Fibroblast of gingiva (primary cell): ENCODE measurements at regions not wholly inside any gene's neighbourhood (a gene's known extent, or its start where the extent isn't known, plus 50 kb on each side); places are given as distances from the start of the nearest gene placed in this dataset.

Source experiments
- DNase-seq: peaks from one replicate; pipeline ENCODE4 v3.0.0-alpha.2; 2011; ENCODE audit warnings: low read depth

DNA sequence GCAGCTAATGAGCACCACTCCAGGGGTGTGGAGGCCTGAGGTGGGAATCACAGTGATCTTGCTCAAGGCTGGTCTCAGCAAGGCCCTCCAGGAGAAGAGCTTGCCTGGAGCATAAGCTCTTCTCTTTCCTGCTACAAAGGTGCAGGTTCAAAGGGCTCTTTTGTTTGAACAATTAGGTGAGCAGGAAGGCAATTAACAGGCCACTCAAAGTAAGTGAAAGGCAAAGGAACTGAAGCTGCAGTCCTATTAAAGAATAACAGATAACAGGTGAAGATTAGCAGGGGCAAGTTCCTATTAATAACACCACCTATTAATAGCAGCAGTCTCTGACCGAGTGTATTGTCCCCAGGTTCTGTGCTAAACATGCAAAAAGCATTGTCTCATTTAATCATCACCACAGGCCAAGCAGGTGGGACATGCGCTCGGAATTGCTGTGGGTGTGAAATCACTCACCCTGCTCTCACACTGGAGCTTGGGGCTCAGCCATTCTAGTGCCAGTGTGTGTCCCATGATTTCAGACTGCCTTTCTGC lies 113.8 kb downstream of the RHOU start:
- no peak for DNase-seq

DNA sequence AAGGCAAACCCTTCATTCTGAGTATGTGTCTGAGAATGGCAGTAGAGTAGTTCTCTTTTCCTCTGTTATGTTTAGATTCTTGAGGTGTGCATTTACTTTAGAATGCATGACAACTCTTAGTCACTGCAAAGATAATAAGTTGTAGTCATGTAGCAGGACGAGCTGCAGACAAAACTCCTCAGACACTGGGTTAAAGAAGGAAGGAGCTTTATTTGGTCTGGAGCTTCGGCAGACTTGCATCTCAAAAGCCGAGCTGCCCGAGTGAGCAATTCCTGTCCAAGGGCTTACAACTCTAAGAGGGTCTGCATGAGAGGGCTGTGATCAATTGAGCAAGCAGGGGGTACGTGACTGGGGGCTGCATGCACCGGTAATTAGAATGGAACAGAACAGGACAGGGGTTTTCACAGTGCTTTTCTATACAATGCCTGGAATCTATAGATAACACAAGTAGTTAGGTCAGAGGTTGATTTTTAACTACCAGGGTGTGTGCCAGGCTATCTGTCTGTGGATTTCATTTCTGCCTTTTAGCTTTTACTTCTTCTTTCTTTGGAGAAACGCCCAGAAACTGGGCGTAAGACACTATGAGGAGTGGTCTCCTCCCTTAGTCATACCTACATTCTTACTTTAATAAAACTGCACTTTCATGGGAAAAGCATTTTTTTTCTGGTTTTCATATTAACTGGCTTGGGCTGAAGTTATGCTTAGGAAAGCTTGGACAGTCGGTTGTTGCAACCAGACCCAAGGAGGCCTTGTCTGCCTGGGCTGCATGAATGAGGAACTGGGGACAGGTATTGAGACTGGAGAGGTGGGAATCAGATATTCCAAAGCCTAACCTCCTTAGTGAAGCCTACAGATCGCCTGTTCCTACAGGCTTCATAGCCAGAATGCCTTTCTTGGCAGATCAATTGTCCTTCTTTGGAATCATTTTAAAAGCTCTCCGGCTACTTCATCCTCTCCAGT lies 115.1 kb downstream of the RHOU start:
- no peak for DNase-seq

DNA sequence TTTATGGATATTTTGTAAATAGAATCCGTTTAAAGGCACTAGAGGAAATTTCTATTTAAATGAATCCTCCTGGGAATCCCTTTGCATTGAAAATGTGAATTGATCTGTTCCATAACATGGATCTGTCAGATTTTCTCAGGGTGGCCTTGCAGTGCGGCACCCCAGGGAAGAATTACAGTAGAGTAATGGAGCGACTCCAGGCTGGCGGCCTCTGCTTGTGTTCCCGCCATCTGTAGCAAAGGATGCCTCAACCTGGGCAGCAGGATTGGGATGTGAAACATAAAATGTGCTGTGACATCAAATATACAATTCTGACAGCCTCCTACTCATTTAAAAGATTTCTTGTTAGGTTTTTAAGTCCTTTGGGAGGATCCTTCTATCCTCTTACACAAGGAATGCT lies 115.9 kb downstream of the RHOU start:
- no peak for DNase-seq

DNA sequence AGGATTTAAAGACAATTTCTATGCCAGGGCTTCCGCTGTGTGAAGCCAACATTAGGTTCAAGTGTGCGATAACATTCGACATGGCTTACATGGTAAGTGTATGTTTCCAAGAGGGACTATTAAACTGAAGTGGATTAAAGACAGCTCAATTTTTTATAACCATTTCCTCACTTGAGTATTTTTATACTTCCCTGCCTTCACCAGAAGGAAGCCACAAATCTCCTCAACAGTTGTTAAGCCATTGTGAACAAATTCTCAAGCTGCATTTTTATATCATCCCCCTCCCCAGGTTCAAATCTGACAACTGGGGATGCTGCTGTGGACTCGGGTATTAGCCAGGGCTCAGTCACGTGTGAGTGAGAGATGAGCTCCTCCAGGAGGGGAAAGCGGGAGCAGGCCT lies 116.3 kb downstream of the RHOU start:
- no peak for DNase-seq

DNA sequence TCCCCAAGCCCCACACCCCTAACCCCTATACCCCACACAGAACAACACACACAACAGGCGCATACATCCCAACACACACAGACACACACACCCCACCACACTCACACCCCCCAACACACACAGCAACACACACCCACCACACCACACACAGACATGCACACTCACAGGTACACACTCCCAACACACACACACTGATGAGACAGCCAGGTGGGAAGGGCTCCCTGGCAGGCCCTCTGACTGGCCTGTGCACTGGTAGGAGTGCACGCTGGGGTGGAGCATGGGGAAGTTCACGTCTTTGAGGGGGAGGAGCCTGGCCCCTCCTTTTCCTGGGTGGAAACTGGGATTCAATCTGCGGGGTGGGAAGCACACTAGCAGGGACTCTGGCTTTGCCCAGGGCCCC lies 116.7 kb downstream of the RHOU start:
- no peak for DNase-seq

DNA sequence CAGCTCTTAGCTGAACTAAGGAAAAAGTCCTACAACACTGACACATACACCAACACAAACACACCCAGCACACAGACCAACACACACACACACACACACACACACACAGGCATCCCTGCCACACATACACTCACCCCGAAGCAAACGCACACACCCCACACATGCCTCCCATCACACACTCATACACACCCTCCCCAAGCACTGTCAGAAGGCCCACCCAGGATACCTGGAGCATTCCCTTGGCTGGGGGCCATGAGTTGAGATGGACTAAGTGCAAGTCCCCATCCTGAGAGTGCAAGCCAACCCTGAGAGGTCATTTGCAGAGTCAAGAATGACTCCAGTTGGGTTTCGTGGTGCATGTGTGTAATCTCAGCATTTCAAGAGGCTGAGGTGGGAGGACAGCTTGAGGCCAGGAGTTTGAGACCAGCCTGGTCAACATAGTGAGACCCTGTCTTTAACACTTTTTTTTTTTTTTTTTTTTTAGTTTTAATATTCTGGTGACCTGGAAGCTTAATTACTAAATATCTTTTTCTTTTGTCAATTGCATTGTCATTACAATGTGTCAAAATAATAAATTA lies 117.3 kb downstream of the RHOU start:
- DNase-seq = no peak

DNA sequence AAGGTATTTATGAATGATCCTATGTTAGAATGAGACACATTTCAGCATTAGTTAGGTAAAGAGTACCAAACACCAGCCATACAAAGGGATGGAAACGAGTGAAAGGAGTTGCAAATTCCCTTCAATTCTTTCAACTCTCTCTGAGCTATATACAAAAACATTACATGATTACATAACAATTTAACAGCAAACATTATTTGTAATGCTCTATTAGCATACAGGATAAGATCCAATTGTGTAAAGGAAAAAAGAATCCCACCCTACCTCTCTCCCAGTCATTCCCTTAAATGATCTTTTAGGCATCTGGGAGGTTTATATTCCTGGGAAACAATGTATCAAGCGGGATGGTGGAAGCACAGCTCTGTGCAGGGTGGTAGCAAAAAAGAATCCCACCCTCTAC lies 117.9 kb downstream of the RHOU start:
- DNase-seq = no peak

DNA sequence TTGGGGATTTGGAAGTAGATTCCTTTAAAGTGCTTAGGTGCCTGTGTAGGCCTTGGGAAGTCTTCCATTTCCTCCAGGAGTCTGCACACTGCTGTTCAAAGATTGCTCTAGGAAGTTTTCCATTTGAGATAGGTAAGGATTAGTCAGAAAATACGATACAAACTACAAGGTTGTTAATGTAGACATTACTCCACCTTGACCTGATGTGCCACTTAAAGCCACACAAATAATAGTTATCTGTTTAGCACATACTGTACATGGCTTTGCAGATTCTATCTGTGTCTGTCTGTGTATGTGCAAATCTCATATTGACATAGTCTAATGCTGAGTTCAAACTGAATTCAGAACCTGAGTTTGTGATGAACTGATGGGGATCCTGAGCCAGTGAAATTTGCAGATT lies 118.4 kb downstream of the RHOU start:
- DNase-seq = no peak

DNA sequence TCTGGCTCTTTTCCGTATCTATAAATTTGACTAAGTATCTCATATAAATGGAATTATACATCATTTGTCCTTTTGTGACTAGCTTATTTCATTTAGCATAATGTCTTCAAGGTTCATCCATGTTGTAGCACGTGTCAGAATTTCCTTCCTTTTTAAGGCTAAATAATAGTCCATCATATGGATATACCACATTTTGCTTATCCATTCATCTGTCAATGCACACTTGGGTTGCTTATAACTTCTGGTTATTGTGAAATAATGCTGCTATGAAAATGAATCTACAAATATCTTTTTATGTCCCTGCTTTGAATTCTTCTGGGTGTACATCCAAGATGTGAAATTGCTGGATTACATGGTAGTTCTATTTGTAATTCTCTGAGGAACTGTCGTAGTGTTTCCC lies 119.6 kb downstream of the RHOU start:
- DNase-seq = no peak

DNA sequence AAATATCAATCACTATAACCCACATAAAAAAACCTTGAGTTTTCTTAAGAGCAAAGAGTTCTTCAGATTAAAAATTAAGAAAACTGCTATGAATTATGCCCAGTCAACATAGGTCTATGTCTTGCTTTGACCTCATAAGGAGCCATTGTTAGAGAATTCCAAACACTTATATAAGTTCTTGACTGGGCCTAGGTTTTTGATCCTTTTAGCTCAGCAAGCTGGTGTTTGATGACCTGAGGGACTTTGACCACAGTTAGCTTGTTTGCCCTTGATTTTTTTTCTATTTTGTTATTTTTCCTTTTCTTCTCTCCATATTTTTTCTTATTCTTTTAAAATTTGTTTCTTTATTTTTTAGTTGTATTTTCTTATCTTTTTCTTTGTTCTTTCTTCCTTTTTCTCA lies 122.3 kb downstream of the RHOU start:
- no peak for DNase-seq

DNA sequence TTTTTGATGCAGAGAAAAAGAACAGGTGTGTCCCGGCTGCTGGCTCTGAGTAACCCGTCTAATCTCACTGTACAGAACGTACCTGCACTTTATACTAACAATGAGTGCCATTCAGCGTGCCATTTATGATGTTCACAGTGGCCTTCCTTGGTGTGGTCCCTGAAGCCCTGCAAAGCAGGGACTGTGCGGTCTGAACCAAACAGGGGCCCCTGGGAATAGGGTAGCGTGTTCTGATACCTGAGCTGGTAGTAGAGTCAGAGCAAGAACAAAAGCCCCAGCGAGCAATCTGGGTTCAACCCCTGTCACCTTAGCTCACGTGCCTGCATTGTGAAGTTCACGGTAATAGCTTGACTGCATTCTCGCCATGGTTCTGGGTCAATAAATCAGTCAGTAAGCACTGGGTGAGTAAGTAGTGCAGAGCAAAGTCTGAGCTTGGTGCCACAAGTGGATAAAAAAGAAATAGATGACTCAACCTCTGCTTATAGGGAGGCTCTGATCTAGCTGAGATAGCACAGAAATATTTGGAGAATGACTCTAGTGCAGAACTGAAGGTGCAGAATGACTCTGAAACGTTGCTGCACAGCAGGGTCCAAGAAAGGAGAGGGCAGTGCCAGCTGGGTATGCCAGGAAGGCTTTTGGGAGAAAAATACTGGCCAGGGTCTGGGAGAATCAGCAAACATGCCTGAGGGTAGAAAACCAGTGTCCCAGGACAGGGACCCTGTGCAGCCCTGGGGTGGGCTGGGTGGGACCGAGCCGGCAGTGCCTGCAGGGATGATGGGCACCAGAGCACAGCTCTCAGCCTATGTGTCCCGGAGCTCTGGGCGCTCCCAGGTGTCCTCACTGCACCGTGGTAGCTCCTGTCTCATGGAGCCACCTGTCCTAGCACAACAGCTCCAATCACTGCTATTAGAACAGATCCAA lies 125.9 kb downstream of the RHOU start:
- no peak for DNase-seq

DNA sequence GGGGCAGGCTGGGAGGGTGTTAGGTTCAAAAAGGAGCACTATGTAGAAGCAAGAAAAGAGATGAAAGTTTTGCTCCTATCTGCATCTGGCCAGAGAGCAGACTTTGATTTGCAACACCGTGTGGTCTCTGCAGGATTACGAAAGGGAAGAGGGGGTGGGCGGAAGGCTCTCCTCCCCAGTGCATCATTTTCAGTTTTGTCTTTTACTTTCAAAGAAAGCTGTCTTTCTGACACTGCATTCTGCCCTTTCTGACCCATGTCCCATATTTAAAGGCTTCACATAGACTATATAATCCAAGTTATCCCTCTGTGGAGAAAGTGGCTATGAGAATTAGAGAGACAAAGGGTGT lies 126.5 kb downstream of the RHOU start:
- DNase-seq = no peak

DNA sequence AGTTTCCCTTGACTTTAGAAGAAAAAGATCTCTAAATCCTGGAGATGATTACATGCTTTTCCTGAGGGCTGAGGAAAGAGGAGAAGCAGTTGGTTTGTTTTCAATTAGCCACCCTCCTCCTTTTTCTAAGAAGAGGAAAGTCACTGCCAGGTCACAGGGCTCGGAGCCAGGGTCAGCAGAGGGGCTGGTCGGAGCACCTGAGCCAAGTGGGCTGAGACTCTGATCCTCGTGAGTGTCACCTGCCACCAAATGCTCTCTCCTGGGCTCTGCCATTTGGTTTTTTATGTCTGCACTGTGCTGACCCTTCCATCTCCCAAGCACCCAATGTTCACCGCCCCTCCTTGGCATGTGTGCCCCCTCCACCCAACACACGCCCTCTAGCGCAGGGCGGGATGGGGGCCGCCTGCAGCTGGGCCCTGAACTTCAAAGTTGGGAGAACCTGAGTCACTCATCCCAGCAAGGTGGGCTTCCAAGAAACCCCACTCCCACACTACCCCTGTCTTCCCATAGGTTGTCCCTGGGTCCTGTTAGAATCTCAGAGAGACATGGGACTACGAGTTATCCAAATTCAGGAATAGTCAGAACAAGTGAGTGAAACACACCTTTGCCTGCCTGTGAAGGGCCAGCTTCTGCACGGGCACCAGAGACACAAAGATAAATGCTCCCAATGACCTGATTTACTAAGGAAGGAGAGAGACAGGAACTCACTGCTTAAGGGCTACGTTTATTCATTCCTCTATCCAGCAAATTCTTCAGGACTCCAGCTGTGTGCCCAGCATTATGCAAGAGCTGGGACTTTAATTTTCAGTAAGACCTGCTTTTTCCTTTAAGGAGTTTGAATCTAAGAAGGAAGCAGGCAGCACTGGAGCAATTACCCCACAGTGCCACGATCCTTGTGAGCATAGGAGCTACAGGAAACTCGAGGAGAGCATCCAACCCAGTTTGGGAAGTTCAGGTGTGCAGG lies 127.5 kb downstream of the RHOU start:
- DNase-seq = no peak

DNA sequence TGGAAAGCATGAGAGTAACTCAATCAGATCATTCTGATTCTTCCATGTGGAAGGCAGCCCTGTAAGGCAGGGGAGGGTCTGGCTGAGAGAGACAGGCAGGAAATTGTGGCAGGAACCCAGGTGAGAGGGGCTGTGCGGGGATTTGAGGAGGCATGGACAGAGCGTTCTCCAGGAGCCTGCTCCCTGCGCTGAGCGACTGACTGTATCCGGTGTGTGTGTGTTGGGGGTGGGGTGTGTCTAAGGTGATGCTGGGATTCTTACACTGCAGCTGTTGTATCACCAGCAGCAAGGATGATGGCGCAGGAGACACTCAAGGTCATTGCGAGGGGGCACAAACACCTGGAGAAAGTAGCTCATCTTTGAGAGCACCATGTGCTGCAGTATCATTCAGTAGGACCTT lies 128.5 kb downstream of the RHOU start:
- no peak for DNase-seq

DNA sequence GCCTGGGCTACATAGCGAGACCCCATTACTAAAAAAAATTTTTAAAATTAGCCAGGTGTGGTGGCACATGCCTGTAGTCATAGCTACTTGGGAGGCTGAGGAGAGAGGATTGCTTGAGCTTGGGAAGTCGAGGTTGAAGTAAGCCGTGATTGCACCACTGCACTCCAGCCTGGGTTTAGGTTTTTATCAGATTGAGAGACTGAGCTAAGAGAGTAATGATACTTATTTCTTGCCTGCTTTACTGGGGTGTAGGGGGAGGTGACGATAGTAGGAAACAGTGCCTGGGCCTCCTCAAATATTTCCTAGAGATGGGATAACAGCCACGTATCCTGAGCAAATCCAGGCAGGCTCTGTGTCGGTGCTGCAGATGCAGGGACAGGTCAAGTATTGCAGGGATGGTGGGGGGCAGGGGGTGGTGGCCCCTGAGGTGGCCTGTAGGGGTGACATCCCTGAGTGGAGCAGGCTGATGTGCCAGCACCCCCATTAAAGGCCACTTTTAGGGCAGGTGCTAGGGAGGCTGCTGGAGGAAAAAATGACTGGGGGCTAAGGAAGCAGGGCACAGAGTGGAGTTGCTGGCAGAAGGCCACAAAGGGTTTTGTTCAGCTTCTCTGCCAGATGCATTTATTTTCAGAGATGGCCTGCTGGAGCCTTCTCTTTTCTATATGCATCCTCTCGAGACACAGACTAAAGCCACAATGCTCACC lies 130.5 kb downstream of the RHOU start:
- no peak for DNase-seq

DNA sequence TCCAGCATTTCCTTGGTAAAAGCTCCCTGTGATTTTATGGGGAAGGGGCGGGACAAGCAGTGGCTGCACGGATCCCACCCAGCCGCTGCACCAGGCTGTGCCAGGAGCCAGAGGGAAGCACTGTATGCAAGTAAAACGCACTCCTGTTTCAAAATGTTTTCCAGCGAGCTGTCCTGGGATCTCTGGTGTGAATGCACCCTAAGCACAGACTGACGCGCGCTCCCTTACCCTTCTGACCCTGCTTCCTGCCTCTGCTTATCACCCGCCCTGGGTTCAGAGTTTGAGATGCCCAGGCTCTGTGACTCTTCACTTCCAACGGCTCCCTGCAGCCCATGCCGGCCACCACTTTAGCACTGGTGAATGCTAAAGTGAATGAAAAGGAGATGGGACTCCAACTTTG lies 131.2 kb downstream of the RHOU start:
- no peak for DNase-seq

DNA sequence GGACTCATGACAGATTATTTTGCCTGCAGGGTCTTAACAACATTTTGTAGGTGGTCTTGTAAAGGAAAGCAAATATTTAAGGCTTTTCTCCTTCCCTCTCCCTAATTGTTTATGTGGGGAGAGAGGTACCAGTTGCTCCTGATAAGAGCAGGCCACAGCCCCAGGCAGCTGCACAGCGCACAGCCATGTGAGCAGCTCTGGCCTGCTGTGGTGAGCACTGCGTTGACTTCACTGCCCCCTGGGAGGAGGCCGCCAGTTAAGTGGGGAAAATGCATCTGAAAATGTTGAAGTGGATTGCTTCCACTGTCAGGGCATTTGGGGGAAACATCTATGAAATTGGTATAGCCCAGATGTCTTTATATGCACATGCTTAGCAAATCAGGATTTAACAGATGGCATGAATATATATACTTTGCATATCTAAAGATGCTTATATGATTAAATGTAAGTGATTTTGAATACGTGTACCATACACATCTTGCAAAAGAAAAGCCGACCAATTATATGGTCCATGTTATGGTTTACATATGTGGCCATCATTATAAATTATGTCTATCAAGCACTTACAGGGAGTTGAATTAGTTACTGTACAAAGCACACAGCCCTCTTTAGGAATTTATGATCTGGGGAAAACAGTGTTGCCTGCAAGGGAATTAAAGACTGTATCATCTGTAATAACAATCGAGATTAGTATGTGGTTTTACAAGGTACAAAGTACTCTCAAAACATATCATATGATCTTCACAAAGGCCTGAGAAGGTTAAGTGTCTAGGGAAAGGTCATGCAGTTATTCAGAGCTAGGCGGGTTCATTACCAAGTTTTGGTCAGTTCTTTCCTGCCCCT lies 132.1 kb downstream of the RHOU start:
- DNase-seq = no peak

DNA sequence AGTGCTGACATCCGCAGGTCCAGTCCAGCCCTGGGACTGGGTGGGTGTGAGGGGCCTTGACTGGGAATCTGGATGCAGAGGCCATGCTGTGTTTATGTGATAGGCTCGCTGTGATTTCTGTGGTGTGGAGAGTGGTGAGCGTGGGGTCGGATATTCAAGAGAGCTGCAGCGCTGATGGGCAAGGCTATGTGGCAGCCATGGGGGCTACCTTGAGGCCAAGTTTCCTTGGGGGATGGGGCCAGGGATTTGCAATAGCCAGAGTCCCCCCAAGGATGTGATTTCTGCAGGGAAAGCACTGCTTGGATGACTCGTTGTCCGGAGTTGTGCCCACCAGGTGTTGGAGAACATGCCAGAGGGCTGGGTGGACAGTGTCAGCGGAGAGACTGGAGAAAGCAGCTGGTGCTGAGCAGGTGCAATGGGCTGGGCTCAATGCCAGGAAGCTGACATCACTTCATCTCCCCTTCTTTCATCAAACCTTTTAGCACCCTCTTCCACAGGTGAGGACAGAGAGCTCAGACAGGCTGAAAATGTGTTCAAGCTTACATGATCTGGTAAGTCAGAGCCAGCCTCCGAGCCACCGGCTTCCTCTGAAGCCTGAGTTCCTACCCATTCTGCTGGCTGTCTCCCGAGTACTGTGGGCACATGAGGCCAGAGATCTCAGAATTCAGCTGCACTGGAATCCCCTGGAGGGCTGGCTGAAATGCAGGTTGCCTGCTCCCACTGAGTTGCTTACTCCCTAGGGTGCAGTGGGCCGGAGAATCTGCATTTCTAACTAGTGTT lies 132.9 kb downstream of the RHOU start:
- DNase-seq = no peak

DNA sequence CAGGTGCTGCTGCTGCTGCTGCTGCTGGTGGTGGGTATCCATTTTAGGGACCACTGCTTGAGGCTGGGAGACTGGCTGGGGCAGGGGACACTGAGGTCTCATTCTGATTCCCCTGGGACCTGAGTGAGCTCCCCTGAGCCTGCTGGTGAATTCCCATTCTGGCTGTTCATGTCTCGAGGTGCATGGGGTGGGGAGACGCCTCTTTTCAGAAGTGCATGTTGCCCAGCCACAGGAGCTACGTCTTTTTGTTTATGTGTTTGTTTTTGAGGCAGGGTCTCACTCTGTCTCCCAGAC lies 133.4 kb downstream of the RHOU start:
- DNase-seq = no peak
